HL-60 (cell line): ENCODE measurements at regions not wholly inside any gene's neighbourhood (a gene's known extent, or its start where the extent isn't known, plus 50 kb on each side); places are given as distances from the start of the nearest gene placed in this dataset.

ENCODE experiments used
- TF ChIP-seq, protein P1 (sequence below): IDR thresholded peaks from one replicate; pipeline ENCODE4 v1.5.1; 2011; ENCODE audit warnings: low read length, control low read depth, inconsistent platforms; ENCODE audit not compliant: insufficient read depth
- TF ChIP-seq, protein P2 (sequence below): IDR thresholded peaks from 2 replicates; pipeline ENCODE4 v1.6.1; 2012; ENCODE audit warnings: low read depth; ENCODE audit not compliant: insufficient replicate concordance

GRCh38 chr2:221074238-221074637, 497.9 kb downstream of the EPHA4 start:
- TF ChIP-seq, protein P1, sequence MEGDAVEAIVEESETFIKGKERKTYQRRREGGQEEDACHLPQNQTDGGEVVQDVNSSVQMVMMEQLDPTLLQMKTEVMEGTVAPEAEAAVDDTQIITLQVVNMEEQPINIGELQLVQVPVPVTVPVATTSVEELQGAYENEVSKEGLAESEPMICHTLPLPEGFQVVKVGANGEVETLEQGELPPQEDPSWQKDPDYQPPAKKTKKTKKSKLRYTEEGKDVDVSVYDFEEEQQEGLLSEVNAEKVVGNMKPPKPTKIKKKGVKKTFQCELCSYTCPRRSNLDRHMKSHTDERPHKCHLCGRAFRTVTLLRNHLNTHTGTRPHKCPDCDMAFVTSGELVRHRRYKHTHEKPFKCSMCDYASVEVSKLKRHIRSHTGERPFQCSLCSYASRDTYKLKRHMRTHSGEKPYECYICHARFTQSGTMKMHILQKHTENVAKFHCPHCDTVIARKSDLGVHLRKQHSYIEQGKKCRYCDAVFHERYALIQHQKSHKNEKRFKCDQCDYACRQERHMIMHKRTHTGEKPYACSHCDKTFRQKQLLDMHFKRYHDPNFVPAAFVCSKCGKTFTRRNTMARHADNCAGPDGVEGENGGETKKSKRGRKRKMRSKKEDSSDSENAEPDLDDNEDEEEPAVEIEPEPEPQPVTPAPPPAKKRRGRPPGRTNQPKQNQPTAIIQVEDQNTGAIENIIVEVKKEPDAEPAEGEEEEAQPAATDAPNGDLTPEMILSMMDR = no peak
- TF ChIP-seq, protein P2, sequence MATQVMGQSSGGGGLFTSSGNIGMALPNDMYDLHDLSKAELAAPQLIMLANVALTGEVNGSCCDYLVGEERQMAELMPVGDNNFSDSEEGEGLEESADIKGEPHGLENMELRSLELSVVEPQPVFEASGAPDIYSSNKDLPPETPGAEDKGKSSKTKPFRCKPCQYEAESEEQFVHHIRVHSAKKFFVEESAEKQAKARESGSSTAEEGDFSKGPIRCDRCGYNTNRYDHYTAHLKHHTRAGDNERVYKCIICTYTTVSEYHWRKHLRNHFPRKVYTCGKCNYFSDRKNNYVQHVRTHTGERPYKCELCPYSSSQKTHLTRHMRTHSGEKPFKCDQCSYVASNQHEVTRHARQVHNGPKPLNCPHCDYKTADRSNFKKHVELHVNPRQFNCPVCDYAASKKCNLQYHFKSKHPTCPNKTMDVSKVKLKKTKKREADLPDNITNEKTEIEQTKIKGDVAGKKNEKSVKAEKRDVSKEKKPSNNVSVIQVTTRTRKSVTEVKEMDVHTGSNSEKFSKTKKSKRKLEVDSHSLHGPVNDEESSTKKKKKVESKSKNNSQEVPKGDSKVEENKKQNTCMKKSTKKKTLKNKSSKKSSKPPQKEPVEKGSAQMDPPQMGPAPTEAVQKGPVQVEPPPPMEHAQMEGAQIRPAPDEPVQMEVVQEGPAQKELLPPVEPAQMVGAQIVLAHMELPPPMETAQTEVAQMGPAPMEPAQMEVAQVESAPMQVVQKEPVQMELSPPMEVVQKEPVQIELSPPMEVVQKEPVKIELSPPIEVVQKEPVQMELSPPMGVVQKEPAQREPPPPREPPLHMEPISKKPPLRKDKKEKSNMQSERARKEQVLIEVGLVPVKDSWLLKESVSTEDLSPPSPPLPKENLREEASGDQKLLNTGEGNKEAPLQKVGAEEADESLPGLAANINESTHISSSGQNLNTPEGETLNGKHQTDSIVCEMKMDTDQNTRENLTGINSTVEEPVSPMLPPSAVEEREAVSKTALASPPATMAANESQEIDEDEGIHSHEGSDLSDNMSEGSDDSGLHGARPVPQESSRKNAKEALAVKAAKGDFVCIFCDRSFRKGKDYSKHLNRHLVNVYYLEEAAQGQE = no peak
